ENCODE measurements at regions not wholly inside any gene's neighbourhood (a gene's known extent, or its start where the extent isn't known, plus 50 kb on each side); places are given as distances from the start of the nearest gene placed in this dataset.

DNA sequence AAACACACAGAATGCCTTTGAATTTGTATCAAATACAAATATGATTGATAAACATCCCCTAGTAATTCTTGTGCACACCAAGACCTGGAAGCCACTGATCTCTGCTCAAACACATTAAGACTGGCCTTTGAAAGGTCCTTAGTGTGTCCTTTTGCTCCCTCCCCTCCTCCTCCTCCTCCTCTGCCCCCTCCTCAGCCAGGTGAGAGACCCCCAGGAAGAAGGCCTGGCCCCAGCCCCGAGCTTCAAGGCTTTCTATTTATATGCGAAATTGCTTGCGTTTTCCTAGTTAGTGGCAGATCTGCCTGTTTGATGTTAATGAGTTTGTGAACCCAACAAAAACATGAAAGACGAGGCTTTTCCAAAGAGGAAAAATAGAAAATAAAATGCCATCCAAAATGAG, 63.6 kb upstream of the TCF7L2 start:
- TF ChIP-seq, protein P1, sequence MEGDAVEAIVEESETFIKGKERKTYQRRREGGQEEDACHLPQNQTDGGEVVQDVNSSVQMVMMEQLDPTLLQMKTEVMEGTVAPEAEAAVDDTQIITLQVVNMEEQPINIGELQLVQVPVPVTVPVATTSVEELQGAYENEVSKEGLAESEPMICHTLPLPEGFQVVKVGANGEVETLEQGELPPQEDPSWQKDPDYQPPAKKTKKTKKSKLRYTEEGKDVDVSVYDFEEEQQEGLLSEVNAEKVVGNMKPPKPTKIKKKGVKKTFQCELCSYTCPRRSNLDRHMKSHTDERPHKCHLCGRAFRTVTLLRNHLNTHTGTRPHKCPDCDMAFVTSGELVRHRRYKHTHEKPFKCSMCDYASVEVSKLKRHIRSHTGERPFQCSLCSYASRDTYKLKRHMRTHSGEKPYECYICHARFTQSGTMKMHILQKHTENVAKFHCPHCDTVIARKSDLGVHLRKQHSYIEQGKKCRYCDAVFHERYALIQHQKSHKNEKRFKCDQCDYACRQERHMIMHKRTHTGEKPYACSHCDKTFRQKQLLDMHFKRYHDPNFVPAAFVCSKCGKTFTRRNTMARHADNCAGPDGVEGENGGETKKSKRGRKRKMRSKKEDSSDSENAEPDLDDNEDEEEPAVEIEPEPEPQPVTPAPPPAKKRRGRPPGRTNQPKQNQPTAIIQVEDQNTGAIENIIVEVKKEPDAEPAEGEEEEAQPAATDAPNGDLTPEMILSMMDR (IDR thresholded peaks at IDR 0.05), result no peak
- TF ChIP-seq POLR2A (IDR thresholded peaks at IDR 0.05), result no peak
